Esophagus (tissue), 2 donors: ENCODE measurements at regions not wholly inside any gene's neighbourhood (a gene's known extent, or its start where the extent isn't known, plus 50 kb on each side); places are given as distances from the start of the nearest gene placed in this dataset.

ENCODE experiments used
- H3K27ac ChIP-seq, 2 donors: one replicate each; pipeline ENCODE4 v1.5.1; 2013; ENCODE audit warnings: low read depth in 2 of 2, mild to moderate bottlenecking in 2 of 2, inconsistent platforms in 1 of 2, low read length in 1 of 2, moderate library complexity in 1 of 2
- H3K27me3 ChIP-seq, 2 donors: one replicate each; pipeline ENCODE4 v1.6.1; 2013; ENCODE audit warnings: low read length in 2 of 2, control low read depth in 1 of 2, mild to moderate bottlenecking in 1 of 2; ENCODE audit not compliant: insufficient read depth in 2 of 2, control insufficient read depth in 1 of 2
- H3K36me3 ChIP-seq, 2 donors: one replicate each; pipeline ENCODE4 v1.6.1; 2013; ENCODE audit warnings: low read length in 1 of 2; ENCODE audit not compliant: control insufficient read depth in 2 of 2, insufficient read depth in 2 of 2
- H3K4me1 ChIP-seq, 2 donors: one replicate each; pipeline ENCODE4 v1.6.1; 2013; ENCODE audit warnings: low read length in 1 of 2; ENCODE audit not compliant: control insufficient read depth in 2 of 2, insufficient read depth in 2 of 2
- H3K4me3 ChIP-seq, 2 donors: one replicate each; pipeline ENCODE4 v1.5.1; 2013; ENCODE audit warnings: low read length in 2 of 2, mild to moderate bottlenecking in 2 of 2, low read depth in 1 of 2, moderate library complexity in 1 of 2
- H3K9me3 ChIP-seq, 2 donors: one replicate each; pipeline ENCODE4 v1.6.1; 2013; ENCODE audit warnings: mild to moderate bottlenecking in 2 of 2, low read depth in 1 of 2, low read length in 1 of 2, moderate library complexity in 1 of 2; ENCODE audit not compliant: control insufficient read depth in 2 of 2, insufficient read depth in 1 of 2
- WGBS, 2 donors: extraction: QIAGEN DNeasy Blood & Tissue Kit; methylation state at CpG; one replicate each; pipeline ENCODE4 v1.1.7; 2013; 5-methylcytosine and 5-hydroxymethylcytosine counted together
- donor health status: healthy with polysubstance abuse.
- donor health status: Bipolar disorder and iron deficiency.

DNA sequence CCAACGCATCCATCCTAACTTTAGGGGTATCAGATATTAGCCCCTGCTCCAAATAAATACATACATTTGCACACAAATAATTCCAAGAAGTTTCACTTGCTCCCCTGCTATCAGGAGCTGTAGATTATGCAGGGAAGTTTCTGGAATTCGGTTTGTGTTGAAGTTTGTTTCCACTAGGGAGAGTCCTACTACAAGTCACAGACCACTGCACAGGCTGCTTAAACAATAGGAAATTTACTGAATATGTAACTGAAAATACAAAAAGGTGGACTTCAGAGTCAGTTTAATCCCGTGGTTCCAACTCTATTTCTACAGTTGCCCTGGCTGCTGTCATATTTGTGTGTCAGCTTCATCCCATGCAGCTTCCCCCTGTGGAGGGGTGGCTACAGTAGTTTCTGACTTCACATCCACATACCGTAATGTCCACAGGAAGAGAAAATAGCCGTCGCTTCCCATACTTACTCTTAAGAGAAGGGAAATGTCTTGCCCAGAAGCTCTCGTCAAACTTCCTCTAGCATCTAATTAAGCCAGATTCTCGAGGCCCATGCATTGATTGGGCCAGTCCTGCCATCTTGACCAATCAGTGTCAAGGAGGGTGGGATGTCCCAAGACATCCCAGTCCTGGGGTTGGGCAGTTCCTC, 286.6 kb downstream of the COG6 start:
- 80 to 86% methylated on average over 8 of the region's 8 CpGs for WGBS, 2 donors
- no peaks in the 10 kb centered on the region for H3K27me3 ChIP-seq
- H3K9me3 ChIP-seq = no peaks in the 10 kb centered on the region
- H3K36me3 ChIP-seq = no peaks in the 10 kb centered on the region
- no peak overlapping the region for H3K27ac ChIP-seq
- H3K4me1 ChIP-seq = peaks cover 3 to 5% of the 10 kb centered on the region in 2 donors
- no peak overlapping the region for H3K4me3 ChIP-seq

DNA sequence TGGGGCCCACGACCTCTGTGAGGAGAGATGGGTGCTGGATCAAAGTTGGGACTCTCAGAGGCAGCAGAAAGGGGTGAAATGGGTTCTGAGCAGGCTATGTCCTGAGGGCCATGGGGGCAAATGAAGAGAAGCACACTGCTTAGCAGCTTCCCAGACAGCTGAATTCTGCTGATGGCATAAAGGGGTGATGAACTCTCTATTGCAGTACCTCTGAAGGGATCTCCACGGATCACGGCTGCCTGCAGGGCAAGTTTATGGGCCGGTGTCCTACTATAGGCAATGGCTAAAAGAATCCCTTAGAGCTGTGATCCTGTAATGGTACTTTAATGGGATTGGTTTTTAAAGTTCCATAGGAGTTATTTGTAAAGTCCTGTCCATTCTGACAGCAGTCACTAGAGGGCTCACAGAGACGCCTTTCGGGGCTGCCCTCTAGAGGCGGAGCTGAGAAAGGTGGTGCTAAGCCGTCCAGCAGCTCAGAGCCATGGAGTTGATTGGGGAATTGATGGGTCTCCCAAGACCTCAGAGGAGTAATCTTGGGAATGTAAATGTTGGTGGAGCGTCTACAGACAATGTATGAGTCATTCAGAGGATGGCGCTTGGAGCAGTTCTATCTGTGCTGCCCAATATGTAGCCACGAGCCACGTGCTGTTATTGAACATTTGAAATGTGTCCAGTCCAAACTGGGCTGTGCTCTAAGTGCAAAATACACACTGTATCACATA, 287.3 kb downstream of the COG6 start:
- Histone ChIP-seq H3K27me3 (no peaks in the 10 kb centered on the region), H3K36me3 (no peaks in the 10 kb centered on the region), H3K4me1 (peaks cover 3 to 5% of the 10 kb centered on the region in 2 donors), H3K9me3 (no peaks in the 10 kb centered on the region), H3K27ac (no peak overlapping the region), H3K4me3 (no peak overlapping the region)
- 35 to 38% methylated on average over 12 of the region's 12 CpGs for WGBS, 2 donors

DNA sequence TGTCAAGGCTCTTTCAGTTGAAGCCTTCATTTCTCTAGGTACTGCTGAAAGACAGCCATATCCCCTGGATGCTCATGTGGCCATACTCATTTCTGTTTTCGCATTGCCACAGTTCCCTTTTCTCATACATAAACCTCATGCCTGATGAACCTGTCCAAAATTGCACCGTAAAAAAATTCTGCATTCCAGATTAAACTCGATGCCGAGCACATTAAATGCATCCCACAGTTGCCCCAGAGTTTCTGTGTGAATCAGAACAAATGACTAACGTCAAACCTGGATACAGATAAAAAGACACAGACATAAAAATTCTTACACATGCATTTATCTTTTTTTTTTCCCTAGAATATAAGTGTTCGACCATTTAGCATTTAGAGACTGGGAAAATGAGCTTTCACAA, 288.2 kb downstream of the COG6 start:
- no peaks in the 10 kb centered on the region for H3K9me3 ChIP-seq
- peaks cover 3 to 5% of the 10 kb centered on the region in 2 donors for H3K4me1 ChIP-seq
- H3K36me3 ChIP-seq = no peaks in the 10 kb centered on the region
- H3K27ac ChIP-seq = no peak overlapping the region
- 40 to 48% methylated on average over 6 of the region's 6 CpGs for WGBS, 2 donors
- no peak overlapping the region for H3K4me3 ChIP-seq
- no peaks in the 10 kb centered on the region for H3K27me3 ChIP-seq

DNA sequence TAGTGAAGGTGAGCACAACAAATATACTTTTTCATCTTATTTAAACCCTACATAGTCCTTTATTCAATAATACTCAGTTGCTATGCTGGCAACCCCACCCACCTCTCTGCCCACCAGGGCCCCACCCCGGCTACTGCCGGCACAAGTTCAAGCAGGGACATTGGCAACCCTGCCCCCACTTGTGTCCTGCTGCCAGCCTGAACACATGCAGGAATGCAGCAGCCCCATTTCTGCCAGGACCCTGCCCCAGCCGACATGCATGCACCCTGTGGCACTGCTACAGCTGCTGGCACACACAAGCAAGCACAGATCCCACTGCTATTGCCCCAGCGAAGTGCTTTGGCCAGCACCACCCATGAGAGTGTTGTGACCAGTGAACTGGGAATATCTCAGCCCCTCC, 289.8 kb downstream of the COG6 start:
- H3K4me3 ChIP-seq = no peak overlapping the region
- H3K4me1 ChIP-seq = peaks cover 3 to 5% of the 10 kb centered on the region in 2 donors
- WGBS, 2 donors = 38 to 44% methylated on average over 4 of the region's 4 CpGs
- H3K27ac ChIP-seq = no peak overlapping the region
- no peaks in the 10 kb centered on the region for H3K27me3 ChIP-seq
- H3K36me3 ChIP-seq = no peaks in the 10 kb centered on the region
- no peaks in the 10 kb centered on the region for H3K9me3 ChIP-seq

DNA sequence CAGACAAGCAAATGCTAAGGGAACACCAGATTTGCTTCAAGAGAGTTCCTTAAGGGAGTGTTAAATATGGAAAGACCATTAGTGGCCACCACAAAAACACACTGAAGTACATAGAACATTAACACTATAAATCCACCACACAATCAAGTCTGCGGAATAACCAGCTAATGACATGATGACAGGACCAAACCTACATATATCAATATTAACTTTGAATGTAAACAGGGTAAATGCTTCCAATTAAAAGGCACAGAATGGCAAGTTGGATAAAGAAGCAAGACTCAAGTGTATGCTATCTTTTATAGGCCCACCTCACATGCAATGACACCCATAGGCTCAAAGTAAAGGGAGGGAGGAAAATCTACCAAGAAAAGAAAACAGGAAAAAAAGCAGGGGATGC, 291.3 kb downstream of the COG6 start:
- Histone ChIP-seq H3K9me3 (no peaks in the 10 kb centered on the region), H3K27me3 (no peaks in the 10 kb centered on the region), H3K4me3 (no peak overlapping the region), H3K36me3 (no peaks in the 10 kb centered on the region), H3K4me1 (peaks cover 3 to 5% of the 10 kb centered on the region in 2 donors), H3K27ac (no peak overlapping the region)
- WGBS, 2 donors = 100% methylated on average over 1 of the region's 1 CpG

DNA sequence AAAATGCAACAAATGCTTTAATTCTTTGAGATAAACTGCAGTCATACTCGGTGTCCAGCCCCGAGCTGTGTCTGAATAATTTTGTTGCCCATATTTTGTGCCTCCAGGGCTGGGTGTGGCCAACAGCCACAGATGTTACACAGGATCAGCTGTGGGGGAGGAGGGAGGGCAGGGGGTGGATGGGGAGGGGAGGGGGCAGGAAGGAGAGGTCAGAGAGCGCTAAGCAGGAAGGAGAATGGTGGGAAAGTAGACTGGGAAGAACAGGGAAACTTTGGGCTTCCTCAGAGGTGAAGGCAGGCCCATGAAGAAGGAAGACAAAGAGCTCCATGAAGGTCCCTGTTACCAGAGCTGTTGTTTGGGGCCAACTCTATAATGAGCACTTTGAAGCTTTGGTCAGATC, 295.8 kb downstream of the COG6 start:
- Histone ChIP-seq H3K9me3 (no peaks in the 10 kb centered on the region), H3K36me3 (no peaks in the 10 kb centered on the region), H3K27ac (no peak overlapping the region), H3K4me1 (no peaks in the 10 kb centered on the region), H3K27me3 (no peaks in the 10 kb centered on the region), H3K4me3 (no peak overlapping the region)
- WGBS, 2 donors = 74 to 80% methylated on average over 3 of the region's 3 CpGs

DNA sequence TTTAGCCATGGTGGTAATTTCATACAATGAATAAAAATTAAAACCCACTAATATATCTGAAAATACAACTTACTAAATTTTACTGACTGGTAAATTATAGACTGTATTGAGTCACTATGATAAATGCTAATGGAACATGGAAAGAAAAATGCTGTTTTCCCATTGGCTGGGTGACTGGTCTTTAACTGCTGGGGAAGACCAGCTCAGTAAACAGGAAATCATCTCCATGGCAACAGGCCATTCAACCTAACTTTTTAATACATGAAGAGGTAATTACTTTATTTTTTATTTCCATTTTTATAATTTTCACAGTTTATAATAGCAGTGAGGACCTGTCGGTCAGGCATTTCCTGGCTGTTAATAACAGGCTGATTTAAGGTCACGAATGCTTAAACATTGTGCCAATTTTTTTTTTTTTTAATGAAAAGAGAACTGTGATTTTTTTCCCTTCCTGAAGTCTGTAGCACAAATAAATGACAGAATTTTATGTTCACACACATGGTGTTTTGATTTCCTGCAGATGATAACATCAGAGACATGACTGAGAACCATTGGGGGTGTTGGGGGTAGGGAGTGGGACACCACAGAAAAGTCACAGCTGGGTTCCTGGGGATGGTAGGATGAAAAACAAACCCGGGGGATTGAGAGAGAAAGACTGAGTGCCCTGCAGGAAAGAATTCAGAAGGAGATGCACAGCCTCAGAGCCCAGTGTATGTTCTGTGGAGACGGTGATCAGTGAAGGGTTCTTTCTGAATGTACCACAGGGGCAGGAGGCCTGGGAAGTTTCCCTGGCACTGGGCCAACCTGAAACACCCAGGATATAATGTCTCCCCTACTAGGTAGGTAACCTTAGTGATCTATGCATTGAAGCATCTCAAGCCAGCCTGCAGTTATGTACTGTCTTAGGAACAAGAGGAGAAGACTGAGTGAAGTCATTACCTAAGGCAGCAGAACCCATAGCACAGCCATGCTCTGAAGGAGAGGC, 297.1 kb downstream of the COG6 start:
- Histone ChIP-seq H3K27ac (no peak overlapping the region), H3K4me3 (no peak overlapping the region), H3K4me1 (no peaks in the 10 kb centered on the region)

DNA sequence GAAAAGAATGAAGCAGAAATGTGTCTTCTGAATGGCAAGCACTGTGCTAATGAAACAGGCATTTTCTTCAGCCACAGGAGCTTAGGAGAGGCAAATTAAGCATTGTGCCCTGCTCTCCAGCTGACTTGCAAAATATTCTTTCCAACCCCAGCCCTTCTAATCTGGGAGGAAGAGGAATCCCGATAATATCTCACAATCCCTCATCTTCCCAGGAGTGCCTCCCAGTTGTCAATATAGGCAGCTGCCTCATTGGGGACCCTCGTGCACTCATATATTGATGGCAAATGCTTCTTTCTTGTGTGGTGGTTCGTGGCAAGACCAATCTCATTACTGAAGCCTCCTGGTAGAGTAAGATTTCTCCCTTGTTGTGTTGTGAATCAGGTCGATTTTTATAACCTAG, 299.0 kb downstream of the COG6 start:
- WGBS, 2 donors = 75 to 86% methylated on average over 4 of the region's 4 CpGs
- Histone ChIP-seq H3K4me3 (no peak overlapping the region), H3K27ac (no peak overlapping the region), H3K27me3 (no peaks in the 10 kb centered on the region), H3K4me1 (no peaks in the 10 kb centered on the region), H3K9me3 (no peaks in the 10 kb centered on the region), H3K36me3 (no peaks in the 10 kb centered on the region)

More for the DNA sequence above, 297.1 kb downstream of the COG6 start:
- H3K9me3 ChIP-seq = no peaks in the 10 kb centered on the region
- 45 to 49% methylated on average over 4 of the region's 4 CpGs for WGBS, 2 donors
- no peaks in the 10 kb centered on the region for H3K36me3 ChIP-seq
- no peaks in the 10 kb centered on the region for H3K27me3 ChIP-seq

DNA sequence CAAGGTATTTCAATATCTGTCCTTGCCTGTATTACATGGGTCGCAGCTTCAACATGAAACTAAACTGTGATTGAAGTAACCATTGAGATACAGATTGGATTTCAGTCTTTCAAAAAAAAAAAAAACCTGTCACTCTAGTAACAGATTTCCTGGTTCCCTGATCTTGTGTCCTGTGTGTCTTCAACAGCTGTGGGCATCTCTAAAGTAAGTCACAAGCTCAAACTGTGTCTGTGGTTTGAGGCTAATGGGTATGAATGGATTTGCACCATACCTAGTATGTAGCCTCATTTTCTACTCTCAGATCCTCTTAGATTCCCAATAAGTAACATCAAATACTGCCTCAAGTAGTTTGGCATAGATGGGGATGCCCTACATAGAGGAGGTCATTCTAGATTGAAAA, 300.1 kb downstream of the COG6 start:
- Histone ChIP-seq H3K36me3 (no peaks in the 10 kb centered on the region), H3K4me3 (no peak overlapping the region), H3K27me3 (no peaks in the 10 kb centered on the region), H3K27ac (no peak overlapping the region), H3K4me1 (no peaks in the 10 kb centered on the region), H3K9me3 (no peaks in the 10 kb centered on the region)
- WGBS, 2 donors = 92 to 94% methylated on average over 1 of the region's 1 CpG
